ENCODE measurements at regions not wholly inside any gene's neighbourhood (a gene's known extent, or its start where the extent isn't known, plus 50 kb on each side); places are given as distances from the start of the nearest gene placed in this dataset.

DNA sequence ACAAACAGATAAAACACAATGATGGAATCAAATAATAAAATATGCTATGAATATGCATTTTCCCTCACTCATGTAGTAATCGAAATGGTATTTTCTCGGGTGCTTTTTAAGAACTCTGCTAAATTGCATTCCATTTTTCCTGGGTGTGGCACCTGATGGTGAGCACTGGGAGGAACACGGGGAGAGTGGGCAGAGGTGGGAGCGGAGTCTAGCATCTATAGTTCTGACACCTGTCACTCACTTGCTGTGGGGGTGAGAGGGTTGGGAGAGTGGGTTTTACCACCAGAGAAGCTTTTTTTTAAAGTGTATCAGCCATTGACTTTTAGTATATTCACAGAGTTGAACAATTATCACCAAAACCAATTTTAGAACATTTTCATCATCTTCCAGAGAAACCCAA is 73.4 kb upstream of the PGBD5 start:
- H3K27ac ChIP-seq (ENCODE audit: low read depth, low read length, poor library complexity, severe bottlenecking), result no peak overlapping the region
- no peak overlapping the region for H3K4me3 ChIP-seq (ENCODE audit: low read depth, low read length, poor library complexity, severe bottlenecking)
- ChIA-PET POLR2A (ENCODE audit: low non-redundant PET) (no interaction called here), CTCF (no interaction called here)
- H3K27me3 ChIP-seq (replicated peaks; ENCODE audit: insufficient read depth, low read depth, low read length, poor library complexity), result peaks cover 23% of the 10 kb centered on the region
- BruUV-seq (replicated peaks), result no TSS peak
- TF ChIP-seq, protein P1, sequence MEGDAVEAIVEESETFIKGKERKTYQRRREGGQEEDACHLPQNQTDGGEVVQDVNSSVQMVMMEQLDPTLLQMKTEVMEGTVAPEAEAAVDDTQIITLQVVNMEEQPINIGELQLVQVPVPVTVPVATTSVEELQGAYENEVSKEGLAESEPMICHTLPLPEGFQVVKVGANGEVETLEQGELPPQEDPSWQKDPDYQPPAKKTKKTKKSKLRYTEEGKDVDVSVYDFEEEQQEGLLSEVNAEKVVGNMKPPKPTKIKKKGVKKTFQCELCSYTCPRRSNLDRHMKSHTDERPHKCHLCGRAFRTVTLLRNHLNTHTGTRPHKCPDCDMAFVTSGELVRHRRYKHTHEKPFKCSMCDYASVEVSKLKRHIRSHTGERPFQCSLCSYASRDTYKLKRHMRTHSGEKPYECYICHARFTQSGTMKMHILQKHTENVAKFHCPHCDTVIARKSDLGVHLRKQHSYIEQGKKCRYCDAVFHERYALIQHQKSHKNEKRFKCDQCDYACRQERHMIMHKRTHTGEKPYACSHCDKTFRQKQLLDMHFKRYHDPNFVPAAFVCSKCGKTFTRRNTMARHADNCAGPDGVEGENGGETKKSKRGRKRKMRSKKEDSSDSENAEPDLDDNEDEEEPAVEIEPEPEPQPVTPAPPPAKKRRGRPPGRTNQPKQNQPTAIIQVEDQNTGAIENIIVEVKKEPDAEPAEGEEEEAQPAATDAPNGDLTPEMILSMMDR (conservative IDR thresholded peaks at IDR 0.05; ENCODE audit: low read depth, low read length), result no peak
- no peak for TF ChIP-seq EZH2 (IDR thresholded peaks at IDR 0.05; ENCODE audit: borderline replicate concordance, low read depth, low read length, poor library complexity, severe bottlenecking)
- no peak for DNase-seq (ENCODE audit: low spot score)
- intact Hi-C loops (cut with micrococcal nuclease; ENCODE audit: unreplicated experiment), result no loop called here
- H3K4me1 ChIP-seq (ENCODE audit: insufficient read depth, low read length, poor library complexity, severe bottlenecking), result no peaks in the 10 kb centered on the region
- no peaks in the 10 kb centered on the region for H3K9me3 ChIP-seq (ENCODE audit: low read depth, low read length, poor library complexity, severe bottlenecking)
- H3K36me3 ChIP-seq (ENCODE audit: insufficient read depth, low read length, poor library complexity, severe bottlenecking), result no peaks in the 10 kb centered on the region

DNA sequence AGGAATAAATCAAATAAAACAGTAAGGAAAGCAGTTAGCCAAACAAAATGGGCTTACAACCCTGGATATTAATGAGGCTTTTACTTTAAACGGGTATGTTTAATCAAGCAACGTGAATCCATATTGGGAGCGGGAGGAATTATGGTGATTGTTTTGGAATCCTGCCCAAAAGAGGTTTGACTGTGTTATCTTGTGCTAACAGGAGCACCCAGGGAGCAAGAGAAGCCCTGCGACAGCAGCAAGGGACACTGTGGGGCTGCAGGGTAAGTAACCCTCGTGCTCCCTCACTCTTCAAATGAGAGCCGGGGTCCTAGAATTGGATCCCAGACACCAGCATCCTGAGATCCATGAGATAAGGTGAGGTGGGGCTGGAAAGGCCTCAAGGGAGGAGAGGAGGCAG is 72.6 kb upstream of the PGBD5 start:
- BruUV-seq (replicated peaks), result no TSS peak
- no peaks in the 10 kb centered on the region for H3K36me3 ChIP-seq (ENCODE audit: insufficient read depth, low read length, poor library complexity, severe bottlenecking)
- ChIA-PET POLR2A (ENCODE audit: low non-redundant PET) (no interaction called here), CTCF (no interaction called here)
- H3K4me3 ChIP-seq (ENCODE audit: low read depth, low read length, poor library complexity, severe bottlenecking), result no peak overlapping the region
- intact Hi-C loops (cut with micrococcal nuclease; ENCODE audit: unreplicated experiment), result no loop called here
- H3K9me3 ChIP-seq (ENCODE audit: low read depth, low read length, poor library complexity, severe bottlenecking), result no peaks in the 10 kb centered on the region
- TF ChIP-seq, protein P1 (conservative IDR thresholded peaks at IDR 0.05; ENCODE audit: low read depth, low read length), result no peak
- TF ChIP-seq EZH2 (IDR thresholded peaks at IDR 0.05; ENCODE audit: borderline replicate concordance, low read depth, low read length, poor library complexity, severe bottlenecking), result no peak
- H3K27me3 ChIP-seq (replicated peaks; ENCODE audit: insufficient read depth, low read depth, low read length, poor library complexity), result peaks cover 27% of the 10 kb centered on the region
- no peaks in the 10 kb centered on the region for H3K4me1 ChIP-seq (ENCODE audit: insufficient read depth, low read length, poor library complexity, severe bottlenecking)
- no peak for DNase-seq (ENCODE audit: low spot score)
- no peak overlapping the region for H3K27ac ChIP-seq (ENCODE audit: low read depth, low read length, poor library complexity, severe bottlenecking)

DNA sequence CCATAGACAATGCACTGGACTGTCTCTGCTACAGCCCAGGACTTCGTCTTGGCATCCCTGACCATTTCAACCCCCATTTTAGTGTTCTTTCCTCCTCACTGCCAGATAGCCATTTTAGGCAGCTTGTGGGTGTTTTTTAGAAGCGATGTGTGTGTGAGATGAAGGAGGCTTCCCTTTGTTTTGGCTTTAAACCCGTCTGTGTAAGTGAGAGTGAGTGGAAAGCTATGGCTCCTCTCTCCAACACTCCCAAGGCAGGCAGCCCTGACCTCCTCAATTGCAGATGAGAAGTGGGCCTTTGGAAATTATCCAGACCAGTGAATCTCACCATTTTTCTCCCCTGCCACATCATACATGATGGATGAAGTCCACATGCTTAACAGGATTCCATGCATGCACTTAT is 70.3 kb upstream of the PGBD5 start:
- H3K27me3 ChIP-seq (replicated peaks; ENCODE audit: insufficient read depth, low read depth, low read length, poor library complexity), result peaks cover 30% of the 10 kb centered on the region
- intact Hi-C loops (cut with micrococcal nuclease; ENCODE audit: unreplicated experiment), result no loop called here
- no peak for DNase-seq (ENCODE audit: low spot score)
- no peaks in the 10 kb centered on the region for H3K4me1 ChIP-seq (ENCODE audit: insufficient read depth, low read length, poor library complexity, severe bottlenecking)
- TF ChIP-seq, protein P1 (conservative IDR thresholded peaks at IDR 0.05; ENCODE audit: low read depth, low read length), result no peak
- no peak for TF ChIP-seq EZH2 (IDR thresholded peaks at IDR 0.05; ENCODE audit: borderline replicate concordance, low read depth, low read length, poor library complexity, severe bottlenecking)
- ChIA-PET POLR2A (ENCODE audit: low non-redundant PET) (no interaction called here), CTCF (interaction anchor here (0.6 kb wide), 1 partner anchor 60 kb away, joined by 4 read pairs; no protein-coding TSS in a partner anchor)
- no peaks in the 10 kb centered on the region for H3K9me3 ChIP-seq (ENCODE audit: low read depth, low read length, poor library complexity, severe bottlenecking)
- no TSS peak for BruUV-seq (replicated peaks)
- H3K27ac ChIP-seq (ENCODE audit: low read depth, low read length, poor library complexity, severe bottlenecking), result no peak overlapping the region
- H3K36me3 ChIP-seq (ENCODE audit: insufficient read depth, low read length, poor library complexity, severe bottlenecking), result no peaks in the 10 kb centered on the region
- no peak overlapping the region for H3K4me3 ChIP-seq (ENCODE audit: low read depth, low read length, poor library complexity, severe bottlenecking)

Measured in A673 (cell line).